SK-MEL-5 (cell line): ENCODE measurements at regions not wholly inside any gene's neighbourhood (a gene's known extent, or its start where the extent isn't known, plus 50 kb on each side); places are given as distances from the start of the nearest gene placed in this dataset.
A peak's percentile ranks its signal among the peaks of the same experiment; 100 is the strongest.

Source experiments
- DNase-seq: peaks from one replicate; pipeline ENCODE4 v3.0.0-alpha.2; 2016; ENCODE audit warnings: low read depth, low spot score
- in situ Hi-C: cut with HindIII; loops from 2 replicates; pipeline ENCODE4 v1.10.0; 2016; ENCODE audit warnings: low sequenced_read_pairs, high pct_unique_total_duplicates, low pct_unique_long_range_greater_than_20kb

GRCh38 chr4:74659576-74660411 lies 134.5 kb downstream of the BTC start:
- DNase-seq, result peak; percentile 65
- in situ Hi-C loops, result no loop called here

DNA sequence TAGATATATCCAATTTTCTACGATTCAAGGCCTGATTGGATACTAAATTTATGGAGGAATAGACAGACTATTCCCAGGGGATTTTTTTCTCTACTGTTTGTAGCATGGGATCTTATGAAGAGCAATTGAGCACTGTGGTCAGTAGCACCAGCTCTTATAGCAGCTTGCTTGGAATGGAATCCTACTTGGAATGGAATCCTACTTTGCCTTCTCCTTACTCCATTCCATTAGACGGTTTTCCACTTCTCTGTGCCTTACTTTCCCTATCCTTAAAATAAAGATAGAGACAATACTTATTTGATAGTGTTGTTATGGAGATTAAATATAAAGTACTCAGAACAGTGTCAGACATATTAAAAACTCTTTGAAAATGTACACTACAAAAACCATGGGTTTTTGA lies 133.5 kb downstream of the BTC start:
- no peak for DNase-seq
- in situ Hi-C loops, result no loop called here

DNA sequence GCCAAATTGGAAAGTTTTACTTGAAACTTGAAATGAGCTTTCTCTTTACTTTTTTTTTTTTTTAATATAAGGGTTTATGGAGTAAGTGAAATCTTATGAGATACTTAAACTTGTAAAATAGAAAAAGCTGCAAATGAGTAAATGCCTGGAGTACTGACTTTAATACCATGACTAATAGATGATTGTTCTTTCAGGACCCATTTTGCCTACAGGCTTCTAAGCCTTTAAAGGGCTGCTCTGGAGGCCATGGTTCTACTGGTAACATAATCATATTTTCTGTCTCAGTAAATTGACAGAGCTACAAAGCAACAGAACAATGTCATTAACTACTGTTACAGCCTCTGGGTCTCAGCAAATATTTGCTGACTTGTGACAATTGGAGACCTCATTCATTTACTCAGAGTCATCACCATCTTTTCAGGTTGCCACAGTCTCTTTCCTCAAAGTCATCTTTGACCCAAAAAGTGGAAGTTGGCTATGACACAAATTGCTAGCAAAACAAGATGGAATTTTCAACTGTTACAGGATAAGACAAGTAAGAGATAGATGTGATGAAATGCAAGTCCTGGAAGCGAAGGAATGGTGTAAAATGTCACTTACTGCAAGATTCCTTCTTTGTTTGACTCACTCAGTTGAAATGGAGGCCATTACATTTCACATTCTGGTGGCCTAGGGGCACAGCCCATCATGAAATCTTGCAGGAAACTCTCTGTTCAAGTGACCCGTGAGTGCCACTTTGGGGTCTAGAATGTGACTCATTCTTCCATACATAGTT lies 132.7 kb downstream of the BTC start:
- no peak for DNase-seq
- in situ Hi-C loops, result no loop called here

DNA sequence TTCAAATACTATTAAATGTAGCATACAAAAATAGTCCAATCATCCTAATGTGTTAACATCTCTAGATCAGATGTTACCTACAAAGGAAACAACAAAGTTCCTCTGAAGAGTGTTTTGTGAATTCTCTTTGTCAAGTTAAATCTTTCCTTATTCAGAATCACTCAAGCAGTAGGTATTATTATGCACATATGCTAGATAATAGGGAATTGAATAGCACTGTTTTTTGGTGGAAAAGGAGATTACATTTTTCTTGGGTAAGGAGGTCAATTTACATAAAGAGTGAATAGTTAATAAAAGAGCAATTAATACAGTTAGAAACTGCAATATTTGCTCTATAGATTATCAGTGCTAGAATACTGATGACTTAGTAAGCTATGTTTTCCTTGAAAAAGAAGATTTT lies 130.7 kb downstream of the BTC start:
- in situ Hi-C loops, result no loop called here
- no peak for DNase-seq

DNA sequence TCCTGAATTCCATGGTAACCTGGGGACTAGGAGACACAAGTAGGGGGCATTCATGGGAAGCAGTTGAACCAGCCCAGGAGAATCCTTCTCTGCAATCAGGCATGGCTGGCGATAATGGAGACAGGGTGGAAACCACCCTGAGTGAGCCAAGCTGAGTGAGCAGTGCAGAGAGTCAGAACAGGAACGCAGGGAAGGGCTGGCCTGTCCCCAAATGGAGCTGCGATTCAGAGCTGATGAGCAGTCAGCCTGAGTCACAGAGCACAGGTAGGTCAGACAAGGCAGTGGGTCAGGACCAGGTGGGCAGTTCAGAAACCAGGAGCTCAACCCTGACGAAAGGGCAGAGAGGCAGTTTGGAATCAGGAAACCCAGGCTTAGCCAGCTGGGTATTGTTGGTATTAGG lies 129.0 kb downstream of the BTC start:
- DNase-seq, result no peak
- in situ Hi-C loops, result no loop called here

- DNase-seq, result no peak
- in situ Hi-C loops, result no loop called here
Measured at GRCh38 chr4:74665876-74666275, 128.4 kb downstream of the BTC start.

- in situ Hi-C loops, result no loop called here
- DNase-seq, result no peak
Measured at GRCh38 chr4:74667438-74667837, 126.9 kb downstream of the BTC start.

GRCh38 chr4:74667944-74668343 lies 126.4 kb downstream of the BTC start:
- DNase-seq, result no peak
- in situ Hi-C loops, result no loop called here

- DNase-seq, result no peak
- in situ Hi-C loops, result no loop called here
Measured at GRCh38 chr4:74669702-74670101, 124.6 kb downstream of the BTC start.

DNA sequence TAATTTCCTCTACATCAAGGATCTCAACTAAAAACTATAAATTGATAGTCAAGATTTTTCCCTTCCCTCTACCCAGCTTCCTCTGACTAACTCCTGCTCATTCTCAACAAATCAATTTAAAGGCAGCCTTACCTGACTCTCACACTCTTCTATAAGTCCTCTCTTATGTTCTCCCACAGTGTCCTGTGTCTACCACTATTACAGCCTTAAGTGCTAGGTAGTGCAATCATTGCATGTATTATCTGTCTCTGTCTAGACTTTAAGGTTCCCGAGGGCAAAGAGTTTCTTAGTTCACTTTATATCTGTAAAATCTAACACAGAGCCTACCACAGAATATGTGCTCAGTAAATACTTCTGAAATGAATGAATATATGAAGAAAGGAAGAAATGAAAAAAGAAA lies 123.7 kb downstream of the BTC start:
- in situ Hi-C loops, result no loop called here
- no peak for DNase-seq

DNA sequence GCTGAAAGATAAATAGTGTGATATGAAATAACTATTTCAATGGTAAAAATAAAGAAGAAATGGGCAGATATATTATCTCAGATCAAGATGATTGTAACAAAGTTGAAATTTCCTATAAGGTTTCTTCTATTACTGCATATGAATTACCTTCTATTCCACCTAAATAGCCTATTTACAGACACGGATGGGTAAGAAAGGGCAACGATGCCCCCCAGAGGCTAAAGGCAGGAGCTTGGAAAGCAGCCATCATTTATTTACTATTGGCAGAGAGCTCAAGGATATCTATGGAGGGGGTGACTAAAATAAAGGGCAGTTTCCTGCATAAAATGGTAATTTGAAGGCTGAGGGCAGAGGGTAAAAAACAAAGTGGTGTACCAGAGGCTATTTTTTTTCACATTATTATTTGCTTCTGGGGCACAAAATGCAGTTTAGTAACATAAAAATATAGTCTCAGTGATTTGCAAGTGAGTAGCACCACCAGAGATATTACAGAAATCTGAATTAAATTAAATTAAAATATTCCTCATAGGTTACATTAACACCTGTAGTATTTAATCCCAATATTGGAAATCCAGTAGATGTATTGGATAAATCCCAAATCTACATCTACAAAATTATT lies 123.1 kb downstream of the BTC start:
- in situ Hi-C loops, result no loop called here
- peak; percentile 60 for DNase-seq

DNA sequence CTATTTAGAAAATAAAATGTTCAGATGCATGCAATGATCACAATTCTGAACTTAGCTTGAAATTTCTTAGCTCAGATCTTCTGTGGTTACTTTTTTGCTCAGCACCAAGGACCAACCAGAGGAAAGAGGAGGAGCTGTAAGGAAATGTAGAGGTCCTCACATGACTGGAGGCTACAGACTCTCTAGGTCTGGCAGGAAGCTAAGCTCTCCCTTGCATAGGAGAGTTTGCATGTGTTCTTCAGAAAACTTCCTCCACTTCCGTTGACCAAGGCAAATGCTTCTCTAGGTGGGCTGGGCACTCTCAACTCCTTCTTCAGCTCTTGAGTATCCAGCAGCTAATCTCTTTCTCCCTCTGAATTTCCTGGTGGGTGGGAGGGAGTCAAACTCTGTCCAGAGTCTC lies 119.6 kb downstream of the BTC start:
- peak; percentile 3 for DNase-seq
- in situ Hi-C loops, result no loop called here

GRCh38 chr4:74675673-74676279 lies 118.5 kb downstream of the BTC start:
- in situ Hi-C loops, result no loop called here

DNA sequence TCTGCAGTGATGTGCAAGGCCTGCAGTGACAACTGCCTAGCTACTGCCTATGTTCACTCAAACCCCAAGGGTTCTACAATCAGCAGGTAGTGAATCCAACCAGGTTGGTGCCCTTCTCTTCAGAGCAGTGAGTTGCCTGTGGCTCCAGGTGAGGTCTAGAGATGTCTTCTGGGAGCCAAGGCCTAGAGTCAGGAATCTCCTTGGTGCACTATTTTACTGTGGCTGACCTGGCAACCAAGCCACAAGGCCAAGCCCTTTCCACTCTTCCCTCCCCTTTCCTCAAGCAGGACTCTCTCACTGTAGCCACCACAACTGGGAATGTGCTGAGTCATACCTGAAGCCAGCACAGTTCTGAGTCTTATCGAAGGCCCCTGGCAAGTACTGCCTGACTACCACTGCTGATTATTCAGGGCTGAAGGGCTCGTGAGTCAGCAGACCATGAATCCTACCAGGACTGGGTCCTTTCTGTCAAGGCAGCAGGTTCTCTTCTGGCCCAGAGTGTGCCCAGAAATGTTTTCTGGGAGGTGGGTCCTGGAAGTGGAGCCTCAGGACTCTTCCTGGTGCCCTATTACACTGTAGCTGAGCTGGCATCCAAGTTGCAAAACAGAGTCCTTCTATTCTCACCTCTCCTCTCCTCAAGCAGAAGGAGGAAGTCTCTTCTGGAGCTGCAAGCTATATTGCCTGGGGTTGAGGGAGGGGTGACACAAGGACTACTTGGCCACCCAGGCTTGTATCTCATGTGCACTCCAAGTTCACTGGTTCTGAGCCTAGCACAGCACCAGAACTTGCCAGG lies 111.6 kb downstream of the BTC start:
- peak; percentile 3 for DNase-seq
- in situ Hi-C loops, result no loop called here

More at GRCh38 chr4:74675673-74676279, 118.5 kb downstream of the BTC start:
- peak; percentile 66 for DNase-seq

DNA sequence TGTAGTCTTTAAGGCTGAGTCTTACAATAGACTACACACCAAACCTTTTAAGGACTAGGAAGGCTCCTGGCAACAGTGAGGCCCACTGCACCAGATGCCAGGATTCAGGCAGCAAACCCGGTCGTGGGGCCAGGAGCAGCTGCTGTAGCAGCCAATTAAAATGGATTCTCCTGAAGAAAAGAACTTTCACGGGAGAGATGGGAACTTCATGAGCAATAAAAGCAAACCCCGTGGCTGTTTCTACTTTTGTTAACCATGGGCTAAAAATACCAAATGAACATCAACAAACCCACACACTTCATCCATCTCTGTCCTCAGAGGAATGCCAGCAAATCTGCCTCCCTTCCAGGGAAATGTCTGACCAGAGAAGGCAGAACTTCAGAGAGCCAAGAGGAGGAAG lies 101.4 kb downstream of the BTC start:
- DNase-seq, result no peak
- in situ Hi-C loops, result no loop called here
